ENCODE measurements at regions not wholly inside any gene's neighbourhood (a gene's known extent, or its start where the extent isn't known, plus 50 kb on each side); places are given as distances from the start of the nearest gene placed in this dataset.

GRCh38 chr1:114320586-114320985, 166.9 kb upstream of the SYT6 start:
- Histone ChIP-seq H3K4me1 (ENCODE audit: control insufficient read depth in 2 of 2, insufficient read depth in 2 of 2, low read length in 2 of 2) (peaks cover 0 to 3% of the 10 kb centered on the region in 2 donors), H3K27ac (ENCODE audit: low read depth in 1 of 2, low read length in 1 of 2) (no peak overlapping the region), H3K9me3 (ENCODE audit: control insufficient read depth in 2 of 2, insufficient read depth in 1 of 2, low read length in 1 of 2) (no peaks in the 10 kb centered on the region), H3K4me3 (ENCODE audit: low read length in 2 of 2) (no peak overlapping the region), H3K27me3 (ENCODE audit: control insufficient read depth in 2 of 2, insufficient read depth in 1 of 2, low read length in 1 of 2) (no peaks in the 10 kb centered on the region), H3K36me3 (ENCODE audit: control insufficient read depth in 2 of 2, insufficient read depth in 2 of 2, low read length in 1 of 2) (no peaks in the 10 kb centered on the region)
- no peak for DNase-seq (ENCODE audit: low read depth in 6 of 9, low spot score in 9 of 9)

DNA sequence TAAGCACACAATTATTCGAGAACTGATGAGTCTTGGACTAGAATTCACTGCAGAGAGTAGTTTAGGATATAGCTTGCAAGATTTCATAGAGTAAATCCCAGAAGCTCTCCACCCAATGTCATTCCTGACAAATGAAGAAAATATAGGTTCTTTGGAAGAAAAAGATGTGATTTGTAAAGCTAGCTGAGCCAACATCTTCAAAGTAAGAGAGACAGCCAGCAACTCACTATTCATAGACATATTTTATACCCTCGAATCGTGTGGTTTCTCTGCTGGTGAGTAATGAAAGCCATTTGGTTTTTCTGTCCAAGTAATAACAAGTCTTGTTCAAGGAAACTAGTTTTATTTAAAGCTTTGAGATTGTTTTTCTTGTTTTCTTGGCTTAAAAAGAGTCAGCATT, 165.7 kb upstream of the SYT6 start:
- no peak for DNase-seq (ENCODE audit: low read depth in 6 of 9, low spot score in 9 of 9)
- Histone ChIP-seq H3K27me3 (ENCODE audit: control insufficient read depth in 2 of 2, insufficient read depth in 1 of 2, low read length in 1 of 2) (no peaks in the 10 kb centered on the region), H3K4me3 (ENCODE audit: low read length in 2 of 2) (no peak overlapping the region), H3K4me1 (ENCODE audit: control insufficient read depth in 2 of 2, insufficient read depth in 2 of 2, low read length in 2 of 2) (peaks cover 0 to 3% of the 10 kb centered on the region in 2 donors), H3K9me3 (ENCODE audit: control insufficient read depth in 2 of 2, insufficient read depth in 1 of 2, low read length in 1 of 2) (no peaks in the 10 kb centered on the region), H3K27ac (ENCODE audit: low read depth in 1 of 2, low read length in 1 of 2) (no peak overlapping the region), H3K36me3 (ENCODE audit: control insufficient read depth in 2 of 2, insufficient read depth in 2 of 2, low read length in 1 of 2) (no peaks in the 10 kb centered on the region)
- 96% methylated on average over 3 of the region's 3 CpGs for WGBS

DNA sequence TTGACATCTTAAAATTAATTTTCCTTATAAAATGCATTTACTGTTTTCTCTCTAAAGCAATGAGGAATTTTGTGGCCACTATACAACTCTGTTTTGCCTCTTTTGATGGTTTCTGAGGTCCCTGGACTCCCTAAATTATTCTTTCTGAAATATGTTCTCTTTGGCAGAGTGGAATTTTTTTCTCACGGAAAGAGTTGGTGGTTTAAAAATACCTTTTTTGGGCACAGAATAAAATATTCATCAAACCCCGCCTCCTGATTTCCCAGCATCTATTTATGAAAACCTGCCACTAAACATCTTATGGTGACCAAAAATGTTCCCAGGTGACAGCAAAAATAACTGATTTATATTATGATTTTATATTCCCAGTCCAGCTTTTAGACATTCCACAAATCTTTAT, 165.3 kb upstream of the SYT6 start:
- no peak overlapping the region for H3K4me3 ChIP-seq (ENCODE audit: low read length in 2 of 2)
- no peaks in the 10 kb centered on the region for H3K27me3 ChIP-seq (ENCODE audit: control insufficient read depth in 2 of 2, insufficient read depth in 1 of 2, low read length in 1 of 2)
- no peaks in the 10 kb centered on the region for H3K36me3 ChIP-seq (ENCODE audit: control insufficient read depth in 2 of 2, insufficient read depth in 2 of 2, low read length in 1 of 2)
- H3K9me3 ChIP-seq (ENCODE audit: control insufficient read depth in 2 of 2, insufficient read depth in 1 of 2, low read length in 1 of 2), result no peaks in the 10 kb centered on the region
- 96% methylated on average over 2 of the region's 2 CpGs for WGBS
- DNase-seq (ENCODE audit: low read depth in 6 of 9, low spot score in 9 of 9), result no peak
- H3K4me1 ChIP-seq (ENCODE audit: control insufficient read depth in 2 of 2, insufficient read depth in 2 of 2, low read length in 2 of 2), result peaks cover 0 to 3% of the 10 kb centered on the region in 2 donors
- no peak overlapping the region for H3K27ac ChIP-seq (ENCODE audit: low read depth in 1 of 2, low read length in 1 of 2)

- Histone ChIP-seq H3K27me3 (ENCODE audit: control insufficient read depth in 2 of 2, insufficient read depth in 1 of 2, low read length in 1 of 2) (no peaks in the 10 kb centered on the region), H3K9me3 (ENCODE audit: control insufficient read depth in 2 of 2, insufficient read depth in 1 of 2, low read length in 1 of 2) (no peaks in the 10 kb centered on the region), H3K36me3 (ENCODE audit: control insufficient read depth in 2 of 2, insufficient read depth in 2 of 2, low read length in 1 of 2) (no peaks in the 10 kb centered on the region), H3K4me3 (ENCODE audit: low read length in 2 of 2) (no peak overlapping the region), H3K27ac (ENCODE audit: low read depth in 1 of 2, low read length in 1 of 2) (no peak overlapping the region), H3K4me1 (ENCODE audit: control insufficient read depth in 2 of 2, insufficient read depth in 2 of 2, low read length in 2 of 2) (no peaks in the 10 kb centered on the region)
- no peak for DNase-seq (ENCODE audit: low read depth in 6 of 9, low spot score in 9 of 9)
- WGBS, result 91% methylated on average over 3 of the region's 3 CpGs
Measured at GRCh38 chr1:114316204-114316603, 162.5 kb upstream of the SYT6 start.

GRCh38 chr1:114315631-114316030, 162.0 kb upstream of the SYT6 start:
- Histone ChIP-seq H3K36me3 (ENCODE audit: control insufficient read depth in 2 of 2, insufficient read depth in 2 of 2, low read length in 1 of 2) (no peaks in the 10 kb centered on the region), H3K9me3 (ENCODE audit: control insufficient read depth in 2 of 2, insufficient read depth in 1 of 2, low read length in 1 of 2) (no peaks in the 10 kb centered on the region)
- DNase-seq (ENCODE audit: low read depth in 6 of 9, low spot score in 9 of 9), result no peak

GRCh38 chr1:114314576-114314975, 160.9 kb upstream of the SYT6 start:
- no peaks in the 10 kb centered on the region for H3K27me3 ChIP-seq (ENCODE audit: control insufficient read depth in 2 of 2, insufficient read depth in 1 of 2, low read length in 1 of 2)
- H3K27ac ChIP-seq (ENCODE audit: low read depth in 1 of 2, low read length in 1 of 2), result no peak overlapping the region
- no peaks in the 10 kb centered on the region for H3K36me3 ChIP-seq (ENCODE audit: control insufficient read depth in 2 of 2, insufficient read depth in 2 of 2, low read length in 1 of 2)
- 95% methylated on average over 3 of the region's 3 CpGs for WGBS
- H3K9me3 ChIP-seq (ENCODE audit: control insufficient read depth in 2 of 2, insufficient read depth in 1 of 2, low read length in 1 of 2), result no peaks in the 10 kb centered on the region
- no peaks in the 10 kb centered on the region for H3K4me1 ChIP-seq (ENCODE audit: control insufficient read depth in 2 of 2, insufficient read depth in 2 of 2, low read length in 2 of 2)
- DNase-seq (ENCODE audit: low read depth in 6 of 9, low spot score in 9 of 9), result no peak
- H3K4me3 ChIP-seq (ENCODE audit: low read length in 2 of 2), result no peak overlapping the region

More at GRCh38 chr1:114315631-114316030, 162.0 kb upstream of the SYT6 start:
- Histone ChIP-seq H3K4me3 (ENCODE audit: low read length in 2 of 2) (no peak overlapping the region), H3K4me1 (ENCODE audit: control insufficient read depth in 2 of 2, insufficient read depth in 2 of 2, low read length in 2 of 2) (no peaks in the 10 kb centered on the region), H3K27ac (ENCODE audit: low read depth in 1 of 2, low read length in 1 of 2) (no peak overlapping the region), H3K27me3 (ENCODE audit: control insufficient read depth in 2 of 2, insufficient read depth in 1 of 2, low read length in 1 of 2) (no peaks in the 10 kb centered on the region)

GRCh38 chr1:114314098-114314497, 160.4 kb upstream of the SYT6 start:
- no peak for DNase-seq (ENCODE audit: low read depth in 6 of 9, low spot score in 9 of 9)
- Histone ChIP-seq H3K36me3 (ENCODE audit: control insufficient read depth in 2 of 2, insufficient read depth in 2 of 2, low read length in 1 of 2) (no peaks in the 10 kb centered on the region), H3K27me3 (ENCODE audit: control insufficient read depth in 2 of 2, insufficient read depth in 1 of 2, low read length in 1 of 2) (no peaks in the 10 kb centered on the region), H3K4me1 (ENCODE audit: control insufficient read depth in 2 of 2, insufficient read depth in 2 of 2, low read length in 2 of 2) (no peaks in the 10 kb centered on the region), H3K9me3 (ENCODE audit: control insufficient read depth in 2 of 2, insufficient read depth in 1 of 2, low read length in 1 of 2) (no peaks in the 10 kb centered on the region), H3K27ac (ENCODE audit: low read depth in 1 of 2, low read length in 1 of 2) (no peak overlapping the region), H3K4me3 (ENCODE audit: low read length in 2 of 2) (no peak overlapping the region)
- WGBS, result 100% methylated on average over 1 of the region's 1 CpG

DNA sequence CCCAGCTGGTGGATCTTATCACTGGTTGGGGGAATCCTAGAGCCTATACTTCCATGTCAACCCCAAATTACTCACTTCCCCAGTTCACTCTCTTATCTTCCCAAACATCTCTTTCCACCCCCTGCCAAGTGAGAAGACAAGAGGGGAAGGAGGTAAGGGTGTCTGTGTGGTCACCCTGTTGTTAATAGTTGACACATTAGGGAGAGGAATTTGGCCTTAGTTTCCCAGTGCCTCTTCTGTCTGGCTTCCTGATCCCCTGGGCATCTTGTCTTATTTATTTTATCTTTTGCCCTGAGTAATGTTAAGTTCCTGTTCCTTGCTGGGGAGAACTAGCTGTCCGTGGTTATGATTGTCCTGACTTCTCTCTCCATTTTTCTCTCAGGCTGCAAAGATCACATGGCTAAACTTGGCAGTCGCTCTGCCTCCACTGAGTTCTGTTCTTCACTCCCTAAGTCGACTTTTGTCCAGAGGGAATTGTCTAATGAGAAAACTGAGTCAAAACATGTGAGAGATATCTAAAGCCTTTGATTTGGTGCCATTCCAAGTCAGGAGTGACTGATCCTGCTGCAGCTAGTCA, 157.1 kb upstream of the SYT6 start:
- 61% methylated on average over 3 of the region's 3 CpGs for WGBS
- H3K27me3 ChIP-seq (ENCODE audit: control insufficient read depth in 2 of 2, insufficient read depth in 1 of 2, low read length in 1 of 2), result no peaks in the 10 kb centered on the region
- no peak overlapping the region for H3K4me3 ChIP-seq (ENCODE audit: low read length in 2 of 2)
- no peaks in the 10 kb centered on the region for H3K36me3 ChIP-seq (ENCODE audit: control insufficient read depth in 2 of 2, insufficient read depth in 2 of 2, low read length in 1 of 2)
- H3K27ac ChIP-seq (ENCODE audit: low read depth in 1 of 2, low read length in 1 of 2), result no peak overlapping the region
- no peak for DNase-seq (ENCODE audit: low read depth in 6 of 9, low spot score in 9 of 9)
- H3K9me3 ChIP-seq (ENCODE audit: control insufficient read depth in 2 of 2, insufficient read depth in 1 of 2, low read length in 1 of 2), result no peaks in the 10 kb centered on the region
- H3K4me1 ChIP-seq (ENCODE audit: control insufficient read depth in 2 of 2, insufficient read depth in 2 of 2, low read length in 2 of 2), result no peaks in the 10 kb centered on the region

DNA sequence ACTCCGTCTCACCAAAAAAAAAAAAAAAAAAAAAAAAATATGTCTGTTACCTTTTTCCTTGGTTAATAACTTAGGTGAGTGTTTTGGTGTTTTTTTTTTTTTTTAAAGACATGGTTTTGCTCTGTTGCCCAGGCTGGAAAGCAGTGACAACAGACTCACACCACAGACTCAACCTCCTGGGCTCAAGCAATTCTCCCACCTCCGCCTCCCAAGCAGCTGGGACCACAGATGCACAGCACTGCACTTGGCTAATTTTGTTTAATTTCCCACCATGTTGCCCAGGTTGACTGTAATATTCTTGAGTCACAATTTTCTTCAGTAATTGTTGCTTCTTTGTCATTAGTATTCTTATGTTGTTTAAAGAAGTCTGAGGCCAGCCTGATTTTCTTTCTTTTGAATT, 149.2 kb upstream of the SYT6 start:
- WGBS, result 97% methylated on average over 2 of the region's 2 CpGs
- Histone ChIP-seq H3K27ac (ENCODE audit: low read depth in 1 of 2, low read length in 1 of 2) (no peak overlapping the region), H3K27me3 (ENCODE audit: control insufficient read depth in 2 of 2, insufficient read depth in 1 of 2, low read length in 1 of 2) (no peaks in the 10 kb centered on the region), H3K4me1 (ENCODE audit: control insufficient read depth in 2 of 2, insufficient read depth in 2 of 2, low read length in 2 of 2) (no peaks in the 10 kb centered on the region), H3K9me3 (ENCODE audit: control insufficient read depth in 2 of 2, insufficient read depth in 1 of 2, low read length in 1 of 2) (peaks cover 0 to 8% of the 10 kb centered on the region in 2 donors), H3K4me3 (ENCODE audit: low read length in 2 of 2) (no peak overlapping the region), H3K36me3 (ENCODE audit: control insufficient read depth in 2 of 2, insufficient read depth in 2 of 2, low read length in 1 of 2) (no peaks in the 10 kb centered on the region)
- no peak for DNase-seq (ENCODE audit: low read depth in 6 of 9, low spot score in 9 of 9)
